Neural progenitor cell (in vitro differentiated cells): ENCODE measurements at regions not wholly inside any gene's neighbourhood (a gene's known extent, or its start where the extent isn't known, plus 50 kb on each side); places are given as distances from the start of the nearest gene placed in this dataset.

Experiments used
- EZH2 ChIP-seq: fragments of 200-600 bp; sonication (generic); IDR thresholded peaks from 2 replicates; pipeline ENCODE4 v1.6.1; 2017; ENCODE audit warnings: antibody characterized with exemption, mild to moderate bottlenecking, moderate library complexity
- EZH2phosphoT487 ChIP-seq: fragments of 200-600 bp; sonication (generic); IDR thresholded peaks from 2 replicates; pipeline ENCODE4 v1.6.1; 2017; ENCODE audit warnings: antibody characterized with exemption
- TF ChIP-seq, protein P1 (sequence below): fragments of 200-600 bp; sonication (generic); IDR thresholded peaks from 2 replicates; pipeline ENCODE4 v1.5.1; 2017; ENCODE audit warnings: antibody characterized with exemption, mild to moderate bottlenecking

DNA sequence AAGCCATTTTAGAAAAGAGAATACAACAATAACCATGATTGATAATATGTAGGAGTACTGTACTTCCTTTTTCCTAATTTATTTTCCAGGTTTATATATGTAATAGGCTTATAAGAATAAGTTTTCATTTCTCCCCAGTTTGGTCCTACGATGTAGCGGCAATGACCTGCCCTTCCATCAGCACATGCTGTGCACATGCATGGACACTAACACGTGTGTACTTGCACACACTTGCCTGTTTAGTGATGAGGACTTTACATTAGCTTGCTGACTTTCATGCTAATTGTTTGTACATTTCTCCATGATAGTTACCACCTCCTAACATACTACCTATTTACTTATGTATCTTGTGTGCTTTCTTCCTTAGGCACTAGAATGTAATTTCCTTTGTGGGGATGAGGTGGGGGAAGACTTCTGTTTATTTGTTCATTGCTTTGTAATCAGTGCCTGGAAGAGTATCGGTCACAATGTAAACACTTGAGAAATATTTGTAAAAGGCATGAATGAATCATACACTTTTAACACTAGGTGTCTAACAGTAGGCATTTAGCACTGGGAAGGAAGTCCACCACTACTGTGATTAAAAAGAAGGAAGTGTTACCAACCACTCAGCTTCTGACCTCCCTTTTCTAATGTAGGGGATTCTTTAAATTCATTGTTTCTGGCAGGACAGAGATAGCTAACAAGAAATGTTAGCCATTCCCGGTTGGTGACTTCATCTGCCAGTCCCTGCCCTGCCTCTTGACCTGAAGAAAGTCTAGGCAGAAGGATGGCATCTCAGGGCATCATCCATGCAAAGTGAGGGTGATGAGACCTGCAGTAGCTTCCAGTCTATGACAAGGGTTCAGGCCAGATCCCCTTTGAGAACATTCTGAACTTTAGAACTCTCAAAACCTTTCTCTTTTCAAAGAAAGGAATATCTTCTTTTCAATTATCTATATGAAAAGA is 120.2 kb upstream of the RAB18 start:
- TF ChIP-seq, protein P1, sequence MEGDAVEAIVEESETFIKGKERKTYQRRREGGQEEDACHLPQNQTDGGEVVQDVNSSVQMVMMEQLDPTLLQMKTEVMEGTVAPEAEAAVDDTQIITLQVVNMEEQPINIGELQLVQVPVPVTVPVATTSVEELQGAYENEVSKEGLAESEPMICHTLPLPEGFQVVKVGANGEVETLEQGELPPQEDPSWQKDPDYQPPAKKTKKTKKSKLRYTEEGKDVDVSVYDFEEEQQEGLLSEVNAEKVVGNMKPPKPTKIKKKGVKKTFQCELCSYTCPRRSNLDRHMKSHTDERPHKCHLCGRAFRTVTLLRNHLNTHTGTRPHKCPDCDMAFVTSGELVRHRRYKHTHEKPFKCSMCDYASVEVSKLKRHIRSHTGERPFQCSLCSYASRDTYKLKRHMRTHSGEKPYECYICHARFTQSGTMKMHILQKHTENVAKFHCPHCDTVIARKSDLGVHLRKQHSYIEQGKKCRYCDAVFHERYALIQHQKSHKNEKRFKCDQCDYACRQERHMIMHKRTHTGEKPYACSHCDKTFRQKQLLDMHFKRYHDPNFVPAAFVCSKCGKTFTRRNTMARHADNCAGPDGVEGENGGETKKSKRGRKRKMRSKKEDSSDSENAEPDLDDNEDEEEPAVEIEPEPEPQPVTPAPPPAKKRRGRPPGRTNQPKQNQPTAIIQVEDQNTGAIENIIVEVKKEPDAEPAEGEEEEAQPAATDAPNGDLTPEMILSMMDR: no peak
- TF ChIP-seq EZH2 (no peak), EZH2phosphoT487 (no peak)
